ENCODE measurements at regions not wholly inside any gene's neighbourhood (a gene's known extent, or its start where the extent isn't known, plus 50 kb on each side); places are given as distances from the start of the nearest gene placed in this dataset.

- TF ChIP-seq, protein P1, sequence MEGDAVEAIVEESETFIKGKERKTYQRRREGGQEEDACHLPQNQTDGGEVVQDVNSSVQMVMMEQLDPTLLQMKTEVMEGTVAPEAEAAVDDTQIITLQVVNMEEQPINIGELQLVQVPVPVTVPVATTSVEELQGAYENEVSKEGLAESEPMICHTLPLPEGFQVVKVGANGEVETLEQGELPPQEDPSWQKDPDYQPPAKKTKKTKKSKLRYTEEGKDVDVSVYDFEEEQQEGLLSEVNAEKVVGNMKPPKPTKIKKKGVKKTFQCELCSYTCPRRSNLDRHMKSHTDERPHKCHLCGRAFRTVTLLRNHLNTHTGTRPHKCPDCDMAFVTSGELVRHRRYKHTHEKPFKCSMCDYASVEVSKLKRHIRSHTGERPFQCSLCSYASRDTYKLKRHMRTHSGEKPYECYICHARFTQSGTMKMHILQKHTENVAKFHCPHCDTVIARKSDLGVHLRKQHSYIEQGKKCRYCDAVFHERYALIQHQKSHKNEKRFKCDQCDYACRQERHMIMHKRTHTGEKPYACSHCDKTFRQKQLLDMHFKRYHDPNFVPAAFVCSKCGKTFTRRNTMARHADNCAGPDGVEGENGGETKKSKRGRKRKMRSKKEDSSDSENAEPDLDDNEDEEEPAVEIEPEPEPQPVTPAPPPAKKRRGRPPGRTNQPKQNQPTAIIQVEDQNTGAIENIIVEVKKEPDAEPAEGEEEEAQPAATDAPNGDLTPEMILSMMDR (IDR thresholded peaks at IDR 0.05; ENCODE audit: low read depth, low read length, missing control alignments), result no peak
- no peak overlapping the region for H3K4me3 ChIP-seq (ENCODE audit: low read depth, low read length)
- no peak for DNase-seq (ENCODE audit: low read depth)
These were observed 739.2 kb downstream of the BRINP1 start for GRCh38 chr9:118630079-118630478.

GRCh38 chr9:118630931-118631595 lies 738.2 kb downstream of the BRINP1 start:
- DNase-seq (ENCODE audit: low read depth), result no peak
- H3K4me3 ChIP-seq (ENCODE audit: low read depth, low read length), result no peak overlapping the region
- TF ChIP-seq, protein P1 (IDR thresholded peaks at IDR 0.05; ENCODE audit: low read depth, low read length, missing control alignments), result no peak

- no peak for DNase-seq (ENCODE audit: low read depth)
- TF ChIP-seq, protein P1 (IDR thresholded peaks at IDR 0.05; ENCODE audit: low read depth, low read length, missing control alignments), result no peak
- H3K4me3 ChIP-seq (ENCODE audit: low read depth, low read length), result no peak overlapping the region
These were observed 737.3 kb downstream of the BRINP1 start for GRCh38 chr9:118631956-118632355.

- TF ChIP-seq, protein P1 (IDR thresholded peaks at IDR 0.05; ENCODE audit: low read depth, low read length, missing control alignments), result no peak
- DNase-seq (ENCODE audit: low read depth), result no peak
- no peak overlapping the region for H3K4me3 ChIP-seq (ENCODE audit: low read depth, low read length)
These were observed 733.8 kb downstream of the BRINP1 start for GRCh38 chr9:118635416-118635815.

DNA sequence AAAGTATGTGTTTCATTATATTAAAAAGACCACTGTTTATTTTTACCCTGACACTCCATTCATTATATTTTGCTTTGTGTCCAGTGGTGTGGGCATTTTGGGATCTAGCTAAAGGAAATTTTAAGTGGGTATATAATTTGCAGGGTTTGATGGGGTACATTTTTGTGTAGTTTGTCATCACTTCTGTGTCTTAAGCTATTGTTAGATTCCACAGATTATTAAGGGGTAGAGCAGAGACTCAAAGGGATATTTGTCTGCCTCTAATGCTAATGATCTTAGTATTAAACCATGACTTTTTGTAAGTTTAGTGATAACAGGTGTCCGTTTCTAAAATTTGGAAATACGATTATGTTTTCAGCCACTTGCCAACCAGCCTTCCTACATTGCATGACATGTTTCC lies 731.6 kb downstream of the BRINP1 start:
- H3K4me3 ChIP-seq (ENCODE audit: low read depth, low read length), result no peak overlapping the region
- TF ChIP-seq, protein P1 (IDR thresholded peaks at IDR 0.05; ENCODE audit: low read depth, low read length, missing control alignments), result no peak
- DNase-seq (ENCODE audit: low read depth), result no peak

DNA sequence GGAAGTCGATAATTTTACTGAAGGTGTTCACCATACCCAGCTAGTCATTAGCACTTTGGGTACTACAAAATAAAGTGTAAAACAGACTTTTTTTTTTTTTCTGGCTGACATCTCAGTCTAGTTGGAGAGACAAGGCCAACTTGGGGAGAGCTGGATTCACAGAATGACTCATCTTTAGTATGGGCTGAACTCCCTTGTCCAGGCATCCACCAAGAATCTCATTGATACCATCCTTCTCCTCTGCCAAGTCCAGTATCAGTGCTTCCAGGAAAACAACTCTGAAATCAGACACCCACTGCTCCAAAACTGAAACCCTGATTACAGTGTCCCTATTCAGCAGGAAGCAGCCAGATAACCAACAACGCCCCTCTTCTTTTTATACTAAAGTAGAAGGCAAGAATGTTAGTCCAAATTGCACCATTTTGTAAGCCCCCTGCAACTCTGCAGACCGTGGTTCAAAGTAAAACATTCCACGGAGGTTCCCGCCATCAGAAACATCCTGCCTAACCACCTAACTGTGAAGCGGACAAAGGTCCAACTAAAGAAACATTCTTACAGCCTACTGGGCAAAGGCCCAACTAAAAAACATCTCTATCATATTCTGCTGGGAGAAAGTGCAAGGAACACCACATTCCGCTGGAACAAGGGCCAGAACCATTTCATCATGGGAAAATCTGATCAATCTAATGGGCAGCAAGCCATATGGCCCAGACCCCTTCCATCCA lies 728.2 kb downstream of the BRINP1 start:
- H3K4me3 ChIP-seq (ENCODE audit: low read depth, low read length), result no peak overlapping the region
- DNase-seq (ENCODE audit: low read depth), result no peak
- TF ChIP-seq, protein P1 (IDR thresholded peaks at IDR 0.05; ENCODE audit: low read depth, low read length, missing control alignments), result no peak
